ENCODE measurements at regions not wholly inside any gene's neighbourhood (a gene's known extent, or its start where the extent isn't known, plus 50 kb on each side); places are given as distances from the start of the nearest gene placed in this dataset.
"Not testable (repeated sequence)": the region's sequence is repeated elsewhere in the genome, so short reads cannot be mapped to it uniquely, and the experiment has no call there.

- ATAC-seq (no peak), DNase-seq (ENCODE audit: low read depth, low spot score) (no peak)
- H3K4me1 ChIP-seq (ENCODE audit: control insufficient read depth, insufficient read depth, low read length), result no peaks in the 10 kb centered on the region
- in situ Hi-C loops (cut with HindIII; ENCODE audit: low pct_unique_long_range_greater_than_20kb, low sequenced_read_pairs) (no loop called here), intact Hi-C loops (cut with micrococcal nuclease; ENCODE audit: unreplicated experiment) (no loop called here)
- H3K36me3 ChIP-seq (ENCODE audit: control insufficient read depth, insufficient read depth, low read length), result no peaks in the 10 kb centered on the region
- ChIA-PET POLR2A (no interaction called here), CTCF (no interaction called here)
- BruUV-seq (replicated peaks), result no TSS peak
- H3K27ac ChIP-seq (ENCODE audit: low read length), result no peak overlapping the region
- no peaks in the 10 kb centered on the region for H3K9me3 ChIP-seq (ENCODE audit: control insufficient read depth, insufficient read depth, low read depth, low read length)
- H3K4me3 ChIP-seq (ENCODE audit: low read depth in 2 of 2, low read length in 2 of 2), result no peak overlapping the region
- TF ChIP-seq REST (IDR thresholded peaks at IDR 0.05; ENCODE audit: insufficient read depth in 1 of 2, low read depth in 2 of 2, low read length in 1 of 2) (no peak), TCF7L2 (IDR thresholded peaks at IDR 0.05; ENCODE audit: low read depth, low read length) (no peak), SIN3A (IDR thresholded peaks at IDR 0.05; ENCODE audit: borderline replicate concordance, insufficient read depth, low read depth, low read length) (no peak), POLR2AphosphoS5 (IDR thresholded peaks at IDR 0.05; ENCODE audit: low read depth, low read length) (no peak)
- TF ChIP-seq, protein P1, sequence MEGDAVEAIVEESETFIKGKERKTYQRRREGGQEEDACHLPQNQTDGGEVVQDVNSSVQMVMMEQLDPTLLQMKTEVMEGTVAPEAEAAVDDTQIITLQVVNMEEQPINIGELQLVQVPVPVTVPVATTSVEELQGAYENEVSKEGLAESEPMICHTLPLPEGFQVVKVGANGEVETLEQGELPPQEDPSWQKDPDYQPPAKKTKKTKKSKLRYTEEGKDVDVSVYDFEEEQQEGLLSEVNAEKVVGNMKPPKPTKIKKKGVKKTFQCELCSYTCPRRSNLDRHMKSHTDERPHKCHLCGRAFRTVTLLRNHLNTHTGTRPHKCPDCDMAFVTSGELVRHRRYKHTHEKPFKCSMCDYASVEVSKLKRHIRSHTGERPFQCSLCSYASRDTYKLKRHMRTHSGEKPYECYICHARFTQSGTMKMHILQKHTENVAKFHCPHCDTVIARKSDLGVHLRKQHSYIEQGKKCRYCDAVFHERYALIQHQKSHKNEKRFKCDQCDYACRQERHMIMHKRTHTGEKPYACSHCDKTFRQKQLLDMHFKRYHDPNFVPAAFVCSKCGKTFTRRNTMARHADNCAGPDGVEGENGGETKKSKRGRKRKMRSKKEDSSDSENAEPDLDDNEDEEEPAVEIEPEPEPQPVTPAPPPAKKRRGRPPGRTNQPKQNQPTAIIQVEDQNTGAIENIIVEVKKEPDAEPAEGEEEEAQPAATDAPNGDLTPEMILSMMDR (IDR thresholded peaks at IDR 0.05), result no peak
- H3K27me3 ChIP-seq (ENCODE audit: control insufficient read depth, insufficient read depth, low read length), result no peaks in the 10 kb centered on the region
Measured at GRCh38 chr16:59455497-59455896, 721.4 kb upstream of the GOT2 start.

GRCh38 chr16:59450513-59450912 is 716.4 kb upstream of the GOT2 start:
- in situ Hi-C loops (cut with HindIII; ENCODE audit: low pct_unique_long_range_greater_than_20kb, low sequenced_read_pairs); POLR2A ChIA-PET: not testable (repeated sequence)

DNA sequence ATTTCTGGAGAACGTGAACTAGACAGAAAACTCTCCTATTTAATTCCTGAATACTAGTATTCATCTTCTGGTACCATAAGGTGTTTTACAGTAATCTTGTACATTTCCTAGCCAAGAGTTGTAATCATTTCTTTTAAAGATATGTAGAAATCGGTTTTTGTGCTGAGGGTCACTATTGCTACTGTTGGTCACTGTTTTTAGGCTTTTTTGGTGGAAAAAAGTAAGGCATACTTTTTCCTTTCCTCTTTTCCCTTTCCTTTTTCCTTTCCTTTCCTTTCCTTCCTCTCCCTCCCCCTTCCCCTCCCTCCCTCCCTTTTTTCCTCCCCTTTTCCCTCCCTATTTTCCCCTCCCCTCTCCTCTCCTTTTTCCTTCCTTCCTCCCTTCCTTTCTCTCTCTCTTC is 706.4 kb upstream of the GOT2 start:
- ATAC-seq, result no peak
- Histone ChIP-seq H3K27ac (ENCODE audit: low read length) (no peak overlapping the region), H3K4me1 (ENCODE audit: control insufficient read depth, insufficient read depth, low read length) (no peaks in the 10 kb centered on the region), H3K36me3 (ENCODE audit: control insufficient read depth, insufficient read depth, low read length) (no peaks in the 10 kb centered on the region), H3K4me3 (ENCODE audit: low read depth in 2 of 2, low read length in 2 of 2) (no peak overlapping the region), H3K27me3 (ENCODE audit: control insufficient read depth, insufficient read depth, low read length) (no peaks in the 10 kb centered on the region), H3K9me3 (ENCODE audit: control insufficient read depth, insufficient read depth, low read depth, low read length) (no peaks in the 10 kb centered on the region)
- intact Hi-C loops (cut with micrococcal nuclease; ENCODE audit: unreplicated experiment) (no loop called here), in situ Hi-C loops (cut with HindIII; ENCODE audit: low pct_unique_long_range_greater_than_20kb, low sequenced_read_pairs) (no loop called here)
- POLR2A ChIA-PET, result no interaction called here
- BruUV-seq (replicated peaks), result no TSS peak
- no peak for DNase-seq (ENCODE audit: low read depth, low spot score)
- CTCF ChIA-PET, result no interaction called here
- TF ChIP-seq REST (IDR thresholded peaks at IDR 0.05; ENCODE audit: insufficient read depth in 1 of 2, low read depth in 2 of 2, low read length in 1 of 2) (no peak), POLR2AphosphoS5 (IDR thresholded peaks at IDR 0.05; ENCODE audit: low read depth, low read length) (no peak), TCF7L2 (IDR thresholded peaks at IDR 0.05; ENCODE audit: low read depth, low read length) (no peak), SIN3A (IDR thresholded peaks at IDR 0.05; ENCODE audit: borderline replicate concordance, insufficient read depth, low read depth, low read length) (no peak)
- TF ChIP-seq, protein P1 (IDR thresholded peaks at IDR 0.05), result no peak

More at GRCh38 chr16:59450513-59450912, 716.4 kb upstream of the GOT2 start:
- intact Hi-C loops (cut with micrococcal nuclease; ENCODE audit: unreplicated experiment); H3K4me3 ChIP-seq (ENCODE audit: low read depth in 2 of 2, low read length in 2 of 2); BruUV-seq (replicated peaks); H3K9me3 ChIP-seq (ENCODE audit: control insufficient read depth, insufficient read depth, low read depth, low read length); H3K27me3 ChIP-seq (ENCODE audit: control insufficient read depth, insufficient read depth, low read length); H3K36me3 ChIP-seq (ENCODE audit: control insufficient read depth, insufficient read depth, low read length); DNase-seq (ENCODE audit: low read depth, low spot score); H3K4me1 ChIP-seq (ENCODE audit: control insufficient read depth, insufficient read depth, low read length); CTCF ChIA-PET; ATAC-seq; H3K27ac ChIP-seq (ENCODE audit: low read length): not testable (repeated sequence)

Data from Panc1 (cell line).